NCI-H2227 treated with DMSO at 0.1 percent for 48 hours (cell line): ENCODE measurements at regions not wholly inside any gene's neighbourhood (a gene's known extent, or its start where the extent isn't known, plus 50 kb on each side); places are given as distances from the start of the nearest gene placed in this dataset.
"Not testable (repeated sequence)": the region's sequence is repeated elsewhere in the genome, so short reads cannot be mapped to it uniquely, and the experiment has no call there.

ENCODE experiments used
- DNase-seq: peaks from one replicate; lab custom pipeline; 2025; lab: John Stamatoyannopoulos, UW

DNA sequence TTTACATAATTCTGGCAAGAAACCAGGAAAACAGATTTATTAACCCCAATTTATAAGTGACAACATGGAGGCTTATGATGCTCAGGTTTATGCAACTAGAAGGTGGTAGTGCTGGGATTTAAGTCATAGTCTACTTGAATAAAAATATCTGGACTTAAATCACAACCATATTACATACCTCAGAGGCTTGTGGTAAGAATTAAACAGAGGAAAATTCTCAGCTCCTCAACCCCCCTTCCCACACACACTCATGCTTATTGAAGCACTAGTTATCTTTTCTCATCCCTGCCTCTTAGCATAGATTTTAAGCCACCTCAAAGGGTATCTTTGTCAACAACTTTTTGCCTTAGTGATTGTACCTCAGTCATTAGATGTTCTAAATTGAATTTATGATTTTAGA is 731.0 kb downstream of the PRELID2 start:
- DNase-seq: no peak

DNA sequence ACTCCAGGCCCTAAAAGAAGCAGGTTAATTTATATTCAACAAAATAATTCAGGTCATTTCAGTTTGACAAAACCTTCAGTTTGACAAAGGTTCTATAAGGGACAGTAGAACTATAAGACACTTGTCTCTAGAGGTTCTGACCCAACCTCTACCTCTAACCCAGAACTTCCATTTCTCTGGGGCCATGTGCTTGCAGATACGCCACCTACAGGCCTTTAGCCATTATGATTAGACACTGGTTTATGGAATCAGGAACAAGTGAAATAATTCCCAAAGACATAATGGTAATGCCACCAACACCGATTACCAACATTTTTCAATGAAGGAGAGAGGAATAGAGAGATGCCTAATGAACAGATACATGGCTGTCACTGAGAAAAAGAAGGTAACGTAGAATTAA is 733.9 kb downstream of the PRELID2 start:
- no peak for DNase-seq

DNA sequence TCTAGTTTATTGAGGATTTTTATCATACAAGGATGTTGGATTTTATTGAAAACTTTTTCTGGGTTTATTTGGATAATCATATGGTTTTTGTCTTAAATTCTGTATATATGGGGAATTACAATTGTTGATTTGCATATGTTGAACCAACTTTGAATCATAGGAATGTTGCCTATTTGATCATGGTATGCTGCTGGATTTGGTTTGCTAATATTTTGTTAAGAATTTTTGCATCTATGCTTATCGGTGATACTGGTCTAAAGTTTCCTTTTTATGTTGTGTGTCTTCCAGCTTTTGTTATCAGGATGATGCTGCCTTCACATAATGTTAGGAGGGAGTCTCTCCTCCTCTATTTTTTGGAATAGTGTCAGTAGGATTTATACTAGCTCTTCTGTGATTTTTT is 745.0 kb downstream of the PRELID2 start:
- DNase-seq: no peak

GRCh38 chr5:145084834-145085233 is 750.3 kb downstream of the PRELID2 start:
- no peak for DNase-seq

DNA sequence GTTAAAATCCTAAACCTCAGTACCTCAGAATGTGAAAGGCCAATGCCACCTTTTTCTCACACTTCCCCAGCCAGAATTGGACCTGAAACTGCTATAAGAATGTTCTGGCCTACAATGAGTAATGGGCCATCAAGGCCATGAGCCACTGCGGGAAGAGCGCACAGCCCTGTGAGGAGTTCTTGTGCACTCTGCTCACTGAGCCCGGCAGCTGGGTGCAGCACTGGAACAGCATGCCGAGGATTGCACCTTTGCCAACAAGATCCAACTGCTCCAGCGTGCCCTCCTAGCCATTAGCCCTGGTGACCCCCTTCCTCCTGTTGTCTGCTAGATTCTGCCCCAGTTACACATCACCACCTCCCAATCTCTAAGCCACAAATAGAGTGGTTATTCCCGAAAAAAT is 758.1 kb downstream of the PRELID2 start:
- no peak for DNase-seq

DNA sequence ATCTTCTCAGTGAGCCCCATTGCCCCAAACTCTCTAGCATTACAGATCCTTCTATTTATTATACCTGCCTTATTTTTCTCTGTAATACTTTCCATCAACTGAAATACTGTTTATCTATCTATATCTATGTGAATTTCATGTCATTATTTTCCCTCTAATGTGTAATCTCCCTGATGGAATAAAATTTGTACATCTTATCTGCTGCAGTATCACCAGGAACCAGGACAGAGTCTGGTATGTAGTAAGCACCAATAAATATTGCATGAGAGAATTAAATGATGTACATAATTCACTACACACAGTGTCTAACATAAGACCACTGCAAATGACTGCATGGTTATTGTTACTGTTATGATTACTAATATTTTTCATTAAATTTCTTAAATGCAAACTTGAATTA is 759.1 kb downstream of the PRELID2 start:
- no peak for DNase-seq

DNA sequence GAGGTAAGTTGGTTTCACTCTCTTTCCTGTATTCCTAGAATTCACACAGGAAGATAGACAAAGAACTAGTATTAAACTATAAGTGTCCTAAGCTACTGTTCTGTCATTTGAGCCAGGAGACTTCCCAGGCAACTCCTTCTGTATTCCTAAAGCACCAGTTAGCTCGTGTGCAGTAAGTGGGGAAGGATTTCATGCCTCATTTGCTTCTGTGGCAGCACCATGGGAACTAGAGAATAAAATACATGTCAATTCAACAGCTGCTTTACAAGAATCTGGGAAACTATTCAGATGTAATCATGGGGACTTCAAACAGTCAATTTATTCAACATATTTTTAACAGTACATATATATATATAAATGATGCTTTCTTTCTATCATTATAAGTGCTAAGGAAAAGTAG is 762.3 kb downstream of the PRELID2 start:
- no peak for DNase-seq

GRCh38 chr5:145068721-145069120 is 766.4 kb downstream of the PRELID2 start:
- DNase-seq: no peak

DNA sequence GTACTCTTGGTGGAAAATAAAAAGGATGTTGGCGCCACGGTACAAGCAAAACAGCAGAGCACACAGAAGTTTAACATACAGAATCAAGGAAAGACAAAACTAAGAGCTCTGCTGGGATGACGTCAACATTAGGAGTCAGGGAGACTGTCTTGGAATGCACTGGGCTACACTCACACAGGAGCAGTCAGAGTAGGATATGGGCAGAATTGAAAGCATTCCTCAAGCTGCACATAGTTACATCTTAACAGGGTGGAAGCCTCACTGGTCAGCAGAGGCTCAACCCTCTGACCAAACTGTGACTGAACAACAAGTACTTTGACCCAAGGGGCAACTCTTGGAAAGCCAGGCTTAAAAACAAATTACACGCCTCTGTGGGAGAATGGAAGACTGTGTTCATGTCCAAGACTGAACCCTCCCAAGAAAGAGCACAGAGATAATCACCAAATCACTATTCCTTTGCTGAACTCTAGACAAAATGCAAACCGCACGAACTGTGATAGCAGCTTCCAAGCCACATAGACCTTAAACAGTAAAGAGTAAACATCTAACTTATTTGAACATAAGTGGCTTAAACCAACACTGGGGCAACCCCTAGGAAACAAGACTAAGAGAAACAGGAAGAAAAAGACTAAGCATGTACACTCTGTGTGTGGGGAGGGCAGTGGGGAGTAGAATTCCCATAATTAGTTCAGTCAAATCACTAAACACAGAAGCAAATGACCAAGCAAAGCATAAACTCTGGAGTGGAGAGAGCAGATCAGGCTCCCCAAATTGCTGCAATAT is 772.7 kb downstream of the PRELID2 start:
- no peak for DNase-seq

DNA sequence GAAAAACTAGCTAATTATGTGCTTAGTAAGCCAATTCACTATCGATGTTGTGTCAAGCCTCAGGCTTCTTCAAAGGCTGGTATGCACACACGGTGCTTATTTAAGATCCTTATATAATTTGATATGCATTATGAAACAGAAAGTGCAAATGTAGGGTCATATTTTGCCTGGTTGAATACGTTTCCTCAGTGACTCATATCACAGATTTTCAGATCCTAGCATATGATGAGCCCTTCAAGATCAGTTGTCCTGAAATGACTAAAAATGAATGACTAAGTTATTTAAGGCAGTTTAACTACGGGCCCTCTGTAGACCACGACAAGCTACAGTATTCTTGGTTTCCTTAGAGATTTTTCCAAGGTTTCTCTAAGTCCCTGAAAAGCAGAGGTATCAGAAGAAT is 778.3 kb downstream of the PRELID2 start:
- no peak for DNase-seq

GRCh38 chr5:145050181-145050580 is 785.0 kb downstream of the PRELID2 start:
- no peak for DNase-seq

DNA sequence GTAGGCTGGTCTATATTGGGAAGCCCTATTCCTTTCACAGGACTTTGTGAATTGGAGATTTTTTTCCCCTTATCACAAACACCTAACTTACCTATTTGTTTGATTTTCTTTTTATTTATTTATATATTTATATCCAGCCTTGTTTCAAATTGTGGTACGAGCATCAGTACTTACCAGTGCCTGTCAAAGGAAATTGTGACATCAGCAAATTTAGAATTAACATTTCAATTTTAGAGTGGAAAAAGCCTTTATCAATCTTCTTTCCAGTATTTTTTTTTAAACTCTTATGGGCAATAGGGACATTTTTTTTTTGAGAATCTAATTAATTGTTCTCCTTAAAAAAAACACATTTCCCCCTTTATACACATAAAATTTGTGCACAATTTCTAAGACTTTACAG is 790.2 kb downstream of the PRELID2 start:
- no peak for DNase-seq

GRCh38 chr5:145028626-145029025 is 806.5 kb downstream of the PRELID2 start:
- DNase-seq: no peak

- DNase-seq: no peak
Measured at GRCh38 chr5:145027286-145027685, 807.9 kb downstream of the PRELID2 start.

- DNase-seq: no peak
Measured at GRCh38 chr5:145025775-145026174, 809.4 kb downstream of the PRELID2 start.

GRCh38 chr5:145015146-145015545 is 820.0 kb downstream of the PRELID2 start:
- no peak for DNase-seq

DNA sequence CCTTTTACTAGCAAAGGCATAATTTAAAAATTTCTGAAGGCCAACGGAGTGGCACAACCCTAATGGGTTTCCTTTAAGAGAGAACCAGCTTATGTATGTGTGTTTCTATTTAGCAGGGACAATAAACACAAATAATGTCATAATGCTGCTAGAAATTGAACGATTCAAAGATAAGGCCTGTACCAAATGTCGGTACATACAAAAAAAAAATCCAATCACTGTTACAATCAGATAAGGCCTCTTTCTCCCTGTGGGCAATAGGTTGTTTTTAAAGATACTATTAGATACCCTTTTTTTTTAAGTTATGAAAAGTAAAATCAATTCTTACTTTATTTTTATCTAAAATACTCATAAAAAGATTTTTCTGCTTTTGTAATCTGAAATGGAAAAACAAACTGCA is 821.0 kb downstream of the PRELID2 start:
- DNase-seq: no peak

- DNase-seq: no peak
Measured at GRCh38 chr5:145010834-145011233, 824.3 kb downstream of the PRELID2 start.

DNA sequence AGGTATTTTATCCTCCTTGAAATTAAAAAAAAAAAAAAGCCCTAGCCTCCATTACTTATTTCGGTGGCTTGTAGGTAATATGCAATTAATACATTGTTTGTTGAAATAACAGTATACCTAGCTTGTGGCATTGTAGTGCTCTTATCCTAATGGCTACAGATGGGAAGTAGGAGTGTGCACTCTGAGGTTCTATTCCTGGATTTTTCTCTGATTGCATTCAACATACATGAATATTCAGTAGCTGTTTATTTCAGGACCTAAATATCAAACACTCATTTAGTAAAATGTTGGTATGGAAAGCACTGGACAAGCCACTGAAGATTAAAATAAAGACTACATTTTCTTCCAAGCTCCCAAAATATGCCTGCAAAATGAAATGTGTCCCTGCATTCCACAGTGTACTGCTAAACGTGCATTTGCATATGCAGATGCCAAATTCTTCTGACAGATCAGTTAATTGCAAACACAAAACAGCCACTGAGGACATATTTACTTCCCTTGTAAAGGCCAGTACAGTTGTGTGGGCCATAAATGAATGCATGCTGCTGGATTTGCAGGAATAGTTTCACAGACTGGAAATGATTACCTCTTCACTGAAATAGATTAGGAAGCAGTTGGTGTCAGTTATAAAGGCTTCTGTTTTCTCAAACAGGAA is 826.1 kb downstream of the PRELID2 start:
- no peak for DNase-seq

DNA sequence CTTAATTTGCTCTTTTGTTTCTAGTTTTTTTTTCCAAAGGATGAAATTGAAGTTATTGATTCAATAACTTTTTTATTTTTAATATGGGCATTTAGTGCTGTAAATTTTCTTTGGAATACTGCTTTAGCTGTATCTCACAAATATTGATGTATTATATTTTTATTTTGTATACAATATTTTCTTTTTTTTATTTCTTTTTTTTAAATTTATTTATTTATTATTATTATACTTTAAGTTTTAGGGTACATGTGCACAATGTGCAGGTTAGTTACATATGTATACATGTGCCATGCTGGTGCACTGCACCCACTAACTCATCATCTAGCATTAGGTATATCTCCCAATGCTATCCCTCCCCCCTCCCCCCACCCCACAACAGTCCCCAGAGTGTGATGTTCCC is 823.7 kb downstream of the KCTD16 start:
- DNase-seq: not testable (repeated sequence)

- no peak for DNase-seq
Measured at GRCh38 chr5:144983101-144983500, 812.4 kb downstream of the KCTD16 start.

DNA sequence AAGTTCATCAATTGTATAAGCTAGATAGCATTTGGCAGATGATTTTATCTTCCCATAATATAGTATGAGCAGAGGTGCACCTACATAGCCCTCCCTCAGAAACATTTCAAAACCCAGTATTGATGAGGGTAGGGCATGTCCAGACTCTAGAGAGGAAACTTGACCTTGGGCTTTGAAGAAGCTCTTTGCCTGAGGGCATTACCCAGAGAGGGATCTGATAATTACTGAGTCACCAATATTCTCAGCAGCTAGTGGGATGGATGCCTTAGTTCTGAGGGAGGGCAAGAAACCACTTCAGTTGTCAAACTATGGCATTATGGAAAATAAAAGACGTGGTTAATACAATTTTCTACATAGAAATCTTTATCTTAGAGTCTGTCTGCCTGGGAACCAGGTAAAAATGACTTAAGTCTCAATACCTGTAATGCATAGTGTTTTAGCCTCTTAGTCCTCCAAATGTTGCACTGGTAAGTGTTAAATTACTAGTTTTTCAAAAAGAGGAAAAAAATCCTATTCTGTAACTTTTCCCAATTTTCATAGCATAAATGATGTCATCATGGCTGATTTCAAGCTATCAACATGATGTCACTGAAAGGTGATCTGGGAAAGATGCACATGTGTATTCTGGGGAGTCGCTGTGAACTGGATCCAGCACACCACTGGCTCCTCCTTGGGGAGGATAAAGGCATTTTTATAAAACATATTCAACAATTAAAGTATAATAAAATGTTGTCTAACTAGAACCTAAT is 809.0 kb downstream of the KCTD16 start:
- no peak for DNase-seq

GRCh38 chr5:144972317-144972716 is 801.6 kb downstream of the KCTD16 start:
- no peak for DNase-seq
